Kidney (tissue), 13 donors: ENCODE measurements at regions not wholly inside any gene's neighbourhood (a gene's known extent, or its start where the extent isn't known, plus 50 kb on each side); places are given as distances from the start of the nearest gene placed in this dataset.

Source experiments
- DNase-seq, 5 donors: peaks; one replicate each; pipeline ENCODE4 v3.0.0-alpha.2; 2013 to 2020
- FAIRE-seq: peaks from 2 replicates; lab custom pipeline; 2012; peaks lifted over from hg19 to GRCh38; lab: Jason Lieb, UNC
- H3K27ac ChIP-seq, 2 donors: one replicate each; pipeline ENCODE4 v1.7.0; 2013; ENCODE audit warnings: low read depth in 2 of 2, low read length in 2 of 2, inconsistent platforms in 1 of 2
- H3K27me3 ChIP-seq: one replicate; pipeline ENCODE4 v1.7.1; 2013; ENCODE audit warnings: low read length, inconsistent platforms; ENCODE audit not compliant: control insufficient read depth, insufficient read depth
- H3K36me3 ChIP-seq, 3 donors: one replicate each; pipeline versions ENCODE4 v1.7.0 to v1.7.1; 2013; ENCODE audit warnings: low read length in 3 of 3, control low read depth in 1 of 3, inconsistent platforms in 1 of 3; ENCODE audit not compliant: insufficient read depth in 3 of 3, control insufficient read depth in 2 of 3
- H3K4me1 ChIP-seq, 3 donors: one replicate each; pipeline versions ENCODE4 v1.7.0 to v1.7.1; 2013; ENCODE audit warnings: low read length in 3 of 3, inconsistent platforms in 1 of 3, low read depth in 1 of 3; ENCODE audit not compliant: control insufficient read depth in 2 of 3, insufficient read depth in 2 of 3
- H3K4me3 ChIP-seq, 3 donors: one replicate each; pipeline versions ENCODE4 v1.7.0 to v1.8.1; 2013; ENCODE audit warnings: low read length in 3 of 3, control low read depth in 1 of 3, inconsistent platforms in 1 of 3
- H3K9ac ChIP-seq, 3 donors: one replicate each; pipeline versions ENCODE4 v1.7.0 to v1.7.1; 2013; ENCODE audit warnings: low read length in 3 of 3, control low read depth in 1 of 3, inconsistent platforms in 1 of 3
- H3K9me3 ChIP-seq, 3 donors: one replicate each; pipeline versions ENCODE4 v1.7.0 to v1.7.1; 2013; ENCODE audit warnings: low read length in 3 of 3, control low read depth in 1 of 3, inconsistent platforms in 1 of 3; ENCODE audit not compliant: control insufficient read depth in 2 of 3, insufficient read depth in 1 of 3
- CTCF ChIP-seq: IDR thresholded peaks from 3 replicates; pipeline ENCODE4 v1.5.1; 2012; ENCODE audit warnings: mild to moderate bottlenecking, moderate library complexity, borderline replicate concordance; ENCODE audit not compliant: insufficient read depth; ENCODE audit errors: extremely low read depth
- intact Hi-C: fragments of 100-400 bp; cut with DNase I; formaldehyde crosslinking; loops from one replicate; pipeline ENCODE4 v1.11.1; 2022
- donor health status: control.
- donor health status: control.
- donor health status: control.
- donor health status: control.
- donor health status: control.
- donor health status: DM: yes; HTN: yes; CAD: no.
- donor health status: Normal renal cell carcinoma (clear cell type).

GRCh38 chr21:45338311-45339017 lies 50.8 kb upstream of the POFUT2 start:
- no peaks in the 10 kb centered on the region for H3K9me3 ChIP-seq
- DNase-seq, result peak in 2 of 5 donors; percentile 38 to 48
- no peak overlapping the region for H3K4me3 ChIP-seq
- no peaks in the 10 kb centered on the region for H3K4me1 ChIP-seq
- intact Hi-C loops, result no loop called here
- FAIRE-seq, result no peak
- H3K9ac ChIP-seq, result no peak overlapping the region
- no peak overlapping the region for H3K27ac ChIP-seq
- no peaks in the 10 kb centered on the region for H3K27me3 ChIP-seq
- TF ChIP-seq CTCF, result no peak
- H3K36me3 ChIP-seq, result no peaks in the 10 kb centered on the region

- no peak for FAIRE-seq
- peak in 2 of 5 donors; percentile 5 to 10 for DNase-seq
- H3K27ac ChIP-seq, result no peak overlapping the region
- intact Hi-C loops, result no loop called here
- H3K9me3 ChIP-seq, result no peaks in the 10 kb centered on the region
- no peak overlapping the region for H3K4me3 ChIP-seq
- no peak for TF ChIP-seq CTCF
- H3K9ac ChIP-seq, result peak overlapping the region in 1 of 3 donors; percentile 34
- no peaks in the 10 kb centered on the region for H3K4me1 ChIP-seq
- no peaks in the 10 kb centered on the region for H3K36me3 ChIP-seq
- no peaks in the 10 kb centered on the region for H3K27me3 ChIP-seq
These were observed 52.0 kb upstream of the POFUT2 start for GRCh38 chr21:45339421-45340402.

- no peaks in the 10 kb centered on the region for H3K27me3 ChIP-seq
- no peaks in the 10 kb centered on the region for H3K36me3 ChIP-seq
- H3K27ac ChIP-seq, result no peak overlapping the region
- FAIRE-seq (no peak), DNase-seq (peak in 1 of 5 donors; percentile 22)
- TF ChIP-seq CTCF, result no peak
- no peaks in the 10 kb centered on the region for H3K9me3 ChIP-seq
- intact Hi-C loops, result no loop called here
- H3K9ac ChIP-seq, result no peak overlapping the region
- H3K4me1 ChIP-seq, result no peaks in the 10 kb centered on the region
- H3K4me3 ChIP-seq, result no peak overlapping the region
These were observed 52.8 kb upstream of the POFUT2 start for GRCh38 chr21:45340515-45340914.
